NCI-H128 (cell line): ENCODE measurements at regions not wholly inside any gene's neighbourhood (a gene's known extent, or its start where the extent isn't known, plus 50 kb on each side); places are given as distances from the start of the nearest gene placed in this dataset.

ENCODE experiments used
- DNase-seq: peaks from one replicate; lab custom pipeline; 2025; ENCODE audit not compliant: unreplicated experiment; lab: John Stamatoyannopoulos, UW

DNA sequence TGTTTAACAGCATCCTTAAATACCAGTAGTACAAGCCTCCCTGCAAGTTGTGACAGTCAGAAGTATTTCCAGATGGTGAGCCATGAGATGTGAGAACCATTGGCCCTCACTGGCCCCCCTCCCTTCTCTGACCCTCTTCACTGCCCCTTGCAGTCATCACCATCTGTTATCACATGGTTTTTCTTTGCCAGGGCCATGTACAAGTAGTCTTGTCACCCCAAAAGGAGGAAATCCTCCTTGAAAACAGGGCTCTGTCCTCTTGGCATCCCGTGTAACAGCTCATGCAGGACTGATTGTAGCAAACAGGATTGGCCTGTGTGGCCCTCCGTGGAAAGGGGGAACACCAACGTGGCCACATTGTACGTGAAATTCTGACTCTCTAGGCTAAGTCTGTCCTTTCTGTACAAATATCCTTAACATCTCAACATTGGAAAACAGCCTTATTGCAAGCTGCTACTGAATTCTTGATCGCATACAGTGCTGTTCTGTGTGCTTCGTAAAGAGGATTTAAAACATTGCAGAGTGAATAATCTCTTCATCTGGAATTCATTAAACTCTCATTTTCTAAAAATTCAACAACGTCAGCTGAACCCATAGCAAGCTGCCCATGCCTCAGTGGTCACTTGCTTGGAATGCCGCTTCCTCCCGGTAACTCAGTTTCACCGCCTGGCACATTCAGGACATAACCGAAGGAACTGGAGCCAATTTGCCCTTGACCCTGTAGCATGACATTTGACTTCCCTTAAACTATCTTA is 171.7 kb downstream of the ATPSCKMT start:
- no peak for DNase-seq

- no peak for DNase-seq
These were observed 176.1 kb downstream of the ATPSCKMT start for GRCh38 chr5:10073441-10074104.

GRCh38 chr5:10069637-10070313 is 179.9 kb downstream of the ATPSCKMT start:
- DNase-seq, result no peak

- no peak for DNase-seq
These were observed 184.2 kb downstream of the ATPSCKMT start for GRCh38 chr5:10065428-10066000.

DNA sequence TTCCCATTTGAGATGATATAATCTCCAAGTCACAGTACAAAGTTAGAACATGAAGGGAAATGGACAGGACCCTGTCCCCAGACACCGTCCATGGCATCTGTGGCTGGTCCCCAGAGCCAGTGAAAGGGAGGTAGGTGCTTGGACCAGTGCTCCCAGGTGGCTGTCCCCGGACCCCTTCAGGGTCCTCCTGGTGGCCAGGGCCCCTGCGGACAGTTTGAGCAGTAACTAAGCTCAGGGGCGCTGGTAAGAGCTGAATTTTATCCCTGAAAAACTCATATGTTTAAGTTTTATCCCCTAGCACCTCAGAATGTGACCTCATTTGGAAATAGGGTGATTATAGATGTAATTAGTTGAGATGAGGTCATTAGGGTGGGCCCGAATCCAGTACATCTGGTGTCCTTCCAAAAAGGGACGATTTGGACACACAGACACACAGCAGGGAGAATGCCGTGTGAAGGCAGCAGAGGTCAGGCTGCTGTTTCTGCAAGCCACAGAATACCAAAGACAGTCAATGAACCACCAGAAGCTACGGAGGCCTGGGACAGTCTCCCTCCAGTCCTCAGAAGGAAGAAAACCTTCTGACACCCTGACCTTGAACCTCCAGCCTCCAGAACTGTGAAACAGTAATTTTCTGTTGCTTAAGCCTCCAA is 185.0 kb downstream of the ATPSCKMT start:
- no peak for DNase-seq

GRCh38 chr5:10063997-10064396 is 185.7 kb downstream of the ATPSCKMT start:
- DNase-seq, result no peak

GRCh38 chr5:10059980-10060379 is 189.7 kb downstream of the ATPSCKMT start:
- no peak for DNase-seq

- DNase-seq, result no peak
These were observed 190.1 kb downstream of the ATPSCKMT start for GRCh38 chr5:10059556-10059955.

DNA sequence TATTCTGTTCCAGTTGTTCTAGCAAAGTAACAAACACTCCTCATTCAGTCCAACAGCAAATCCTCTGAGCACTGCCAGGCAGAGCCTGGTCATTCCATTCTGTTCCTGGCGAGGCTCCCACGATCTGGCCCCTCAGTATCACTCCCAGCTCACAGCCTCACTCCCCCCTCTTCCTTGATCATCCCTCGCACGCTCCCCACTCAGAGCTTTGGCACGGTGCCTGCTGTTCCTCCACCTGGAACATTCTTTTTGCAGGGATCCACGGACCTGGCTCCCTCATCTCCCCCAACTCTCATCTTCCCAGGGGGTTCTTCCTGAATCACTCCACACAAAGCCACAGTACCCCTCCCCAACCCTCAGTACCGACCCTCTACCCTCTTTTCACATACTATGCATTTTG is 192.3 kb downstream of the ATPSCKMT start:
- no peak for DNase-seq

GRCh38 chr5:10056228-10056760 is 193.4 kb downstream of the ATPSCKMT start:
- no peak for DNase-seq

DNA sequence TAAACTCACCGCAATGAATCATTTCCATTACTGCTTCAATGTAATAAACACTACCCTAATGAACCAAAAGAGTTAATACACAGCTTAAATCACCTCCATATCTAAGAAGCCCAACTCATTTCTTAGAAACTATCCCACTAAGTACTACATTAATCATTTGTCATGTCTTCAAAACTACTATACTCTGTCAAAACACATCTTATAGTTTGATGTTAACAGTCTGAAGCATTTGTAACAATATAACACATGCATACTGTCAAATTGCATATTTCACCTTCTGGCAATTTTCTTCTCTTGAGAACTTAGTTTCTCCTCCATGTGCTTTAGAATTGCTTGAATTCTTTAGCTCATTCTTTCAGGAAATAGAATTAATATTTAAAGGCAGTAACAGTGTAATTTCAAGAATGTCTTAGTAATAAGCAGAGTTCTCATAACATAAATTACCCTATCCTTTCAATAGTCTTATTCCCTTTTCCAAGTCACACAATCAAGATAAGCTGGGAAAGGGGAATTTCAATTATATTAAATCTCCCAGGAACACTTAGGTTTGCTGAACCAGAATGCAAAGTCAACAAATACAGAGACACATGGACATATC is 199.7 kb downstream of the ATPSCKMT start:
- DNase-seq, result no peak

- DNase-seq, result no peak
These were observed 203.0 kb downstream of the ATPSCKMT start for GRCh38 chr5:10046676-10047075.

DNA sequence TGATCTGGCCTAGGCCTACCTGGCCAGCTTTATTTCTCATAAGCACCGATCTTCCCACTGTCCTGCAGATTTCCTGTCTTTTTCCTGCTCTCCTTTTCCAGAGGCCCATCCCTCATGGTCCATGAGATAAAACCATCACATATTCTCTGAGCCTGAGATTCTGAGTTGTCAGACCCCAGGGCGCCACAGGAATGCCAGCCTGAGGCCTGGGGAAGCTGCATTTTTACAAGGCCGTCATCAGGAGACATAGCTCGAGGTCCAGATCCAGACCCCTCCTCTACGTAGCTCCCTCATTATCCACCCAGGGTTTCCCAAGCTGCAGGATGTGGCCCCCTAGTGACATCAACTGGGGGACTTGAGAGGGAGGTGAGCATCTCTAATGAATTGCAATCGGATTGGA is 204.3 kb downstream of the ATPSCKMT start:
- DNase-seq, result no peak

DNA sequence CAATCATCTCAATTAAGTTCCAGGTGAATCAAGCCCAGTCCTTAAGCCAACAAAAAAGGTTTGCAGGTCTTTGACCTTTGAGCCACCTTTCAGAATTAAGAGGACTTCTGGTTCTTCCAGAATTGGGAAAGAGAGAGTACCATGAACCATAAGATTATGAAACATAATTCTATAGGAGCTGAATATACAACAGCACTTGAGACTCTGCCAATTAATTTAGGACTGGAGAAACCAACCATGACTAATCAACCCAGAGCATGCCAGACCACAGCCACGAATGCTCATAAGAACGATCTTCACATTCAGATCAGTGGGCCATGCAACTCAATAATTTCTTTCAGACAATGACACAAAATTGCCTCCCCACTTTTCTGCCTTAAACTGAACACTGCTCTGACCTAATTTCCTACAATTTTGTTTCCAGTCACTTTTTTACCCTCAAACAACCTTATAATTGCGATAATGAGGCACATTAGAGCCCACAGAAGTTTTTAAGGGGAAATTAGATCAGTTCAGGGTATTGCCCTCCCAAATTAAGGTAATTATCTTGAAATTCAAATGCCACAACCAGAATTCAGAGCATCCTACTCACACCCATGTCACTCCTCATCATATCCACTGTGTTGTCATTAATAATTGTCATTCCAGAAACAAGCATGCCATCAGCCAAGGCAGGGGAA is 213.4 kb downstream of the ATPSCKMT start:
- no peak for DNase-seq

DNA sequence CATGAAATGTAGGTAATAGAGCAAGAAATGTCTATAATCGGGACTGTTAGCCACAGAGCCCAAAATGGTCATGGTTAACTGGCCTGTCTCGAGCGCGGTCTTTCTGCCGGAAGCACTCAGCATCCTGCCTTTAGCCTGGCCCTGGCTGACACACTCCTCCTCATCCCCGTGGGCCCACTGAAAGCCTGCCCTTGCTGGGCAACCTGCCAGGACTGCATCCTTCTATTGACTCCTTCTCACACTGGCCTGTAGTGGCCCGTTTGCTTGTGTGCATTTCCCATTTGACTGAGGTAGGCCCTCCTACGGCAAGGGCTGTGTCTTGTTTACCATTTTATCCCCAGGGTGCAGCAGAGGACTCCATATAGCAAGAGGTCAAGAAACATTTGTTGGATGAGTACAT is 215.7 kb downstream of the ATPSCKMT start:
- DNase-seq, result no peak

GRCh38 chr5:10031817-10032216 is 217.9 kb downstream of the ATPSCKMT start:
- no peak for DNase-seq

DNA sequence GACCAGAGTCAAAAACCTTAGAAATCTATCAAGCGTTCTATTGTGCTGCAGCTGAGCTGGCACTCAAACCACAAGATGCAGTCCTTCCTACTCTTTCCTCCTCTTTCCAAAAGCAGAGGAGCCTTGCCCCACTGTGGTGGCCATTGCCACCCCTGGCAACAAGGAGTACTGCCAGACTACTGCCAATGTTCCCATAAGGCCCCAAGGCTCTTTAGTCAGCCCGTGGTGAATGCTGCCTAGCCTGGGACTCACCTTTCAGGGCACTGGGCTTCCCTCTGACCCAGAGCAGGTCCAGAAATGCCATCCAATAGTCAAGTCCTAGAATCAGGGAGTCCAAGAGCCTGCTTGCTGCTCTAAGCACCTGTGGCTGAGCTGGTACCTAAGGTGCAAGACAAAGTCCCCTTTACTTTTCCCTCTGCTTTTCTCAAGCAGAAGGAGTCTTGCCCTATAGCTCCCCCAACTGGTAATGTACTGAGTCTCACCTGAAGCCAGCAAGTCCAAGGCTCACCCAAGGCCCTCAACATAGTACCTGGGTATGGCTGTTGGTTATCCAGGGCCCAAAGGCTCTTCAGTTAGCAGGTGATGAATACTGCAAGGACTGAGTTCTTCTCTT is 219.4 kb downstream of the ATPSCKMT start:
- DNase-seq, result no peak

DNA sequence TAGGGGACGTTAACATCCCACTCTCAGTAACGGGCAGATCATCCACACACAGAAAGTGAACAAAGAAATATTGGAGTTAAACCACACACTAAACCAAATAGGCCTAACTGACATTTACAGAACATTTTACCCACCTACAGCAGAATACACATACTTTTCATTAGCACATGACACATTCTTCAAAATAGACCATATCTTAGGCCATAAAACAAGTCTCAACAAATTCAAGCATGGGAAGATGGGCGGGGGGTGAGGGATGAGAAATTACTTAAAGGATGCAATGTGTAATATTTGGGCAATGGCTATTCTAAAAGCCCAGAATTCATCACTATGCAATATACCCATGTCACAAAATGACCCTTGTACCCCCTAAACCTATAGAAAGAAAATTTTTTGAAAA is 226.2 kb downstream of the ATPSCKMT start:
- DNase-seq, result no peak

DNA sequence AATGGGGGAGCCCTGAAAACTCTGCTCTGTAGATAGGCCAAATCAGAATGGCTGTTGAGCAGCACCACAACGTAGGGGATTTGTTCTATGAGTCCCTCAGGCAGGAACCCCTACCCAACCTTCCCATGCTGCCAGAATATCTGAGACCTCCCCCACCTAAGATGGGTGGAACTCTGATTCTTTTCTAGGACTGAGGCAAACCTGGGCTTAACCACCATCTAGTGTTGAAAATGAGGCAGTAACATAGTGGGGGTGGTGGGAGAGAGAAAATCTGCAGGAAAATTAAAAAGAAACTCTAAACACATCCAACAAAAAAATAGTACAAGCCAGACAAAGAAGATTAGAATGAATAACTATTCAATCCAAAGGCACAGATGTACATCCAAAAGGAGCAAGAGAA is 228.4 kb downstream of the ATPSCKMT start:
- DNase-seq, result no peak

DNA sequence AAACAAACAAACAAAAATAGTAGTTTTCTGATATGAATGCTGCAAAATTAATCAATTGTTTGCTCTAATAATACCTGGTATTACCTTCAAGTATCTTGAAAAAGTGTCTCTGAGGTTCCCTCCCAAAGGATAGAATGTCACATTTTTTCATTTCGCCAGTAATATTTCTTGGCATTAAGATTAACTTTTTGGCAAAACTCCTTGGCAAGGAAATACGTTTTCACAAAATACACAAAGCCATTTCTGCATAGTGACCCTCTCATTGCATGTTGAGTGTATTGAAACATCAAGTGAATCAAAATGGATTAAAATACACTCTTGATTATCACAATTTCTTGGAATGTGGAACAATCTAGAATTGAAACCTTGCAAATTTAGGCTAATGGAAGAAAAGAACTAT is 230.5 kb downstream of the ATPSCKMT start:
- no peak for DNase-seq
